SKM-1 treated with dmso at 0.1 percent for 144 hours (cell line): ENCODE measurements at regions not wholly inside any gene's neighbourhood (a gene's known extent, or its start where the extent isn't known, plus 50 kb on each side); places are given as distances from the start of the nearest gene placed in this dataset.

ENCODE experiments used
- DNase-seq: peaks from one replicate; lab custom pipeline; 2025; ENCODE audit not compliant: unreplicated experiment; lab: John Stamatoyannopoulos, UW

- DNase-seq: no peak
Measured at GRCh38 chr3:168850109-168850508, 754.4 kb upstream of the GOLIM4 start.

DNA sequence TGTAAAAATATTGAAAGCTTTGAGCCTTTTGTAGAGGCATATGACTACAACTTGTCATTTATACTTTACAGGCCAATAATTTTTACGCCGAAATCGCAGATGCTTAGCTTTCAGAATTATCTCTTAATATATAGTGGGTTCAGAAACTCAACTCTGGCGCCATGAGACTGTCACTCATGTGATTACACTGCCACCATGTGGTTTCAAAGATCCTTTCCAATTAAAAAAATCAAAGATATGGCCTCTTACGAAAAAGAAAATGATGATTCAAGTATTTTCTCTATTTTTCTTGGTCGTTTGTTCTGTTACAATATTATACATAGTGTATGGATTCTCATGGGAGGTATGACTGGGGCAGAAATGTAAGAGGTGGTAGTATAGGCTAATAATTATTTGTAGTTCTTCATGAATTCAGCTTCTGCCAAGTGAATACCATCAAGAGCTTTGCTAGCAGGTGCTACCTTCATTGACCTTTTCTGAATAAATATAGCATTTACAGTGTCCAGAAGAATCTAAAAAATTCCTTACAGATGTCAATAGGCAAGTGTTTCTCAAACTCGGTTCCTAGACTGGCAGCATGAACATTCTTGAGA lies 751.7 kb upstream of the GOLIM4 start:
- no peak for DNase-seq

- no peak for DNase-seq
Measured at GRCh38 chr3:168844894-168845482, 749.3 kb upstream of the GOLIM4 start.

- DNase-seq: no peak
Measured at GRCh38 chr3:168844472-168844871, 748.7 kb upstream of the GOLIM4 start.

- no peak for DNase-seq
Measured at GRCh38 chr3:168843481-168843880, 747.8 kb upstream of the GOLIM4 start.

DNA sequence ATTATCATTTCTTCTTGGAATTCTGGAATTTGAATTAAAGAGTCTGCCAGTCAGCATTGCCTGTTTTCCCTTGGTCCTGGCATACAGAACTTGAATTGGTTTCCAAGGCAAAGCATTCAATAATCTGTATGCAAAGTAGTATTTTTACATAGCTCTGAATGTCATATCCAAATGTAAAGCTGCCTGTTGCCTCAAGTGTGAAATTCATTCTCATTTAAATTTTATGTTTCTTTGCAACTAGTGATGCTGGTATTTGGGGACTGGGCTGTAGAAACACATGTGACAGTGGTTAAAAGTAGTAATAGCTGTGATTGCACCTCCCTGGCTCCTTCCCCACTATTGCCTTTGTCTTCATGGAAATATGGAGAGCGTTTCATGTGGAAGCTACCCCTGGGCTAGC lies 743.9 kb upstream of the GOLIM4 start:
- no peak for DNase-seq

DNA sequence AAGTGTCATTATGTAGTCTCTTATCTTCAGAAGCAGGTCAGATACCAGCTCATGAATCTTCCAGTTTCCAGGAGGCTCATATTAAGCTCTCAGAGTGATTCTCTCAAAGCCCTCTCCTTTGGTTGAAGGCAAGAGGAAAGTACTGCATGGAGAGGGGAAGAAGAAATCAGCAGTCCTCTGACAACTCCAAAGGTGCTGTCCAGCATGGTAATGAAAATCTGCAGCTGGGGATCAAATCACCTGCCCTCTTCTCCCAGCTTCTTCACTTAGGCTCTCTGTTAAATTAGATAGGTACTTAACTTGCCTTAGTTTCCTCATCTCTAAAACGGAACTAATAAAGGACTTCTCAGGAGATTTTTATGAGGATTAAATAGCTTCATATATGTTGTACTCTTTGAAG lies 738.8 kb upstream of the GOLIM4 start:
- no peak for DNase-seq

- DNase-seq: no peak
Measured at GRCh38 chr3:168828943-168829342, 733.2 kb upstream of the GOLIM4 start.

- no peak for DNase-seq
Measured at GRCh38 chr3:168828536-168828935, 732.8 kb upstream of the GOLIM4 start.

GRCh38 chr3:168828014-168828413 lies 732.3 kb upstream of the GOLIM4 start:
- DNase-seq: no peak

DNA sequence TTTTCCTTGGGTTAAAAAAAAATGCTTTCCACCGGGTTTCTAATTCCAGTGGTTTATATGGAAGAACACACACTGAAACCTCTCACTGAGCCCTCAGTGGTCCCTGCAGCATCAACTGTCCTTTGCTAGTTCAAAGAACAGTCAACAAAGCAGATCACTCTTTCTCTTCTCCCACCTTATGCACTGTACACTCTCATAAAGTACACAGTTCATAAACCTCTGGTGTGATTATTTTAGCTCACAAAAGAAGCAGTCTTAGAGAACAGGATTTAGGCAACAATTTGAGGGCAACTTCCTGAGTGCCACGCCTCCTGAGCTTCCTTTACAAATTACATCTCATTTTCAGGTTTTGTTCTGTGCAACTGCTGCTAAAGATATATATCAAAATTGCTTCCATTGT lies 728.4 kb upstream of the GOLIM4 start:
- no peak for DNase-seq

DNA sequence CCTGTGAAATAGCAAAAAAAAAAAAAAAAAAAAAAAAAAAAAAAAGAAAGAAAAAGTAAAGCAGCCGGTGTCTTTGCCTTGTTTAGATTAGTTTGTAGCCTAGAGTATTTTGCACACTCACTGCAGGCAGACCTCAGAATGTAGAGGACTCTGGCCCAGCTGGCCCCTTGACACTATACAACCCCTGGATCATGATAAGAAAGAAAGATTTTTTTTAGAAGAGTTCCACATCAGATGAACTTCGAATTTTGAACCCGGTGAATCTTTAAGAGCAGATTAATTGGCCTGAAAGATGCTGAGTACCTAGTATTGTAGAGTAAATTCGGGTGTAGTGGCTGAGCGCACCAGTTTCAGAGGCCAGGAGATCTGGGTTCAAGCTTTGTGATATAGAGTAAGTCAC lies 727.7 kb upstream of the GOLIM4 start:
- DNase-seq: no peak

- DNase-seq: no peak
Measured at GRCh38 chr3:168820810-168821415, 725.2 kb upstream of the GOLIM4 start.

DNA sequence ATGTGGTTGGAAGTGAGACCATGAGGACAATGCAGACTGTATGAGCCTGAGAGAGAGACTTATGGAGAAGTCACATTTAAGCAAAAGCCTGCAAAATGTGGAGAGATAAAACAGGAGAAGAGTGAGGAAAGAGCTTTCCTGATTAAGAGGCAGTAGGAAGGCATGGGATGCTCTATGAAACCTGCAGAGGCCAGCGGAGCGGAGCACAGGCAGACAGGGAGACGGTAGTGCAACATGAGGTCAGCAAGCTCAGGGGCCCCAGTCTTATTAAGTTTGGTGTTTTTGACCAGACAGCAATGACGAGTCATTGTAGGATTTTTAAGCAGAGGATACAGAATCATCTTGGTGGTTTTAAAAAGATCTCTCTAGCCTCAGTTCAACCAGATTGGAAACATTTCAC lies 721.5 kb upstream of the GOLIM4 start:
- no peak for DNase-seq

GRCh38 chr3:168815946-168816345 lies 720.2 kb upstream of the GOLIM4 start:
- no peak for DNase-seq

GRCh38 chr3:168813225-168813802 lies 717.6 kb upstream of the GOLIM4 start:
- no peak for DNase-seq

DNA sequence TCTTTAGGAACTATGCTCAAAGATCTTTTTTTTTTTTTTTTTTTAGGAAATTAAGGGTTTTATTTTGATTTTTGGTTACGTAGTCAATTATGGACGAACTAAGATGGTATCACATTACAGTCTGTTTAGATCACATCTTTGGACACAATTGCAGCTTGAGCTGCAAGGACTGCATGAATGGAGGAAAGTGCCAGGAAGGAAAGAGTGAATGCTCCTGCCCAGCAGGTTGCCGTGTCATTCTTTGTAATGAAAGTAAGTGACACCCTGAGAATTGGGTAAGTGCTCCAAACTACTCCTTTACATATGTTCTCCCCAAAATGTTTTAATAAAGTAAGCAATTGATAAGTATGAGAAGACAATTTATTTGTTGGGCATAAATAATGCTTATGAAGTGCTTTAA lies 716.5 kb upstream of the GOLIM4 start:
- no peak for DNase-seq

DNA sequence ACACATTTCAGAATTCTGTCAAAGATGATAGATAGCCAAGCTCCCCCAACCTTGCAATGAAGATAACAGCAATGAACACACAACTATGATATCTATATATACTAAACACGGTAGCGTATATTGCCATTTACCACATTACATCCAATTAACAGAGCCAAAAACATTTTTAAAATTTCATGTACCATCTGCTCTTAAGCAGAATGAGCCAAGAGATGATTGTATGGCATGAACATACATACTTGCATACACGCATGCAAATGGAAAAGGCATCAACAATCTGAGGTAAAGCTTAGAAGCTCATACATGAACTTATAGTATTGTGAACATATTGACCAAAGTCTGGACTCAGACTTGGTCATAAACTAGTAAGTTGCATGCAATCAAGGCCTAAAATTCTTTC lies 712.9 kb upstream of the GOLIM4 start:
- no peak for DNase-seq

- no peak for DNase-seq
Measured at GRCh38 chr3:168807448-168807847, 711.7 kb upstream of the GOLIM4 start.

DNA sequence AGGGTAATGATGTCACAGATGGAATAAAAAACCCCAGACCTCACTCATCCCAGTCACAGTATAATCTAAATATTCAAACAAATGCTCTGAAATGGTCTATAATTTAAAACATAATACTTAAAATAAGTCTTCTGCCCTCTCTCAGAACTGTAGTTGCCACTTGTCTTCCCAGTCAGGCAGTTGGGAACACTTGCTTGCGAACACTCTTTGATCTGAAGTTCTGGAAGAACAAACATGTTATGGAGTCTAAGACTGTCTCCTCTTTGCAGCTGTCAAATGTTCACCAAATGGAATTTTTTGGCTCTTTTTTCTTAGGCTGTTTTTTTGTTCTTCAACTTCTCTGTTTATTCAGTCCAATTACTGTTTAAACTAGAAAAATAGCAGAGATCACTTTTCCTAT lies 711.1 kb upstream of the GOLIM4 start:
- no peak for DNase-seq

DNA sequence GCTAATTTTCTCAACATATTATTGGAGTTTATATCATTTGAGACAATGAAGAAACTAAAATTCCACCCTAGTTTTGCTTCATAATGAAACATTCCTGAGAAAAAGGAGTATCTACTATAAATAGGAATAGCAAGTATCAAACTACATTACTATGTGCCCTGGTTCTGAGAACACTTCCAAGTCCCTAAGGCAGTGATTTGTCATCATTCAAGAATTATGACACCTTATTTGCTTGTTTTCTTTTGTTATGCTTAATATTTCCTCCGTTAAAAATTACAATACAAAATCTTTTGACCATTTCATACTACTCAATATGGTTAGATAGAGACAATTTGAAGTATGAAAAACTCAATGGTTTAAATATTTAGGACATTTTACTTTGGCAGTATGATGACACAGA lies 707.8 kb upstream of the GOLIM4 start:
- DNase-seq: no peak

DNA sequence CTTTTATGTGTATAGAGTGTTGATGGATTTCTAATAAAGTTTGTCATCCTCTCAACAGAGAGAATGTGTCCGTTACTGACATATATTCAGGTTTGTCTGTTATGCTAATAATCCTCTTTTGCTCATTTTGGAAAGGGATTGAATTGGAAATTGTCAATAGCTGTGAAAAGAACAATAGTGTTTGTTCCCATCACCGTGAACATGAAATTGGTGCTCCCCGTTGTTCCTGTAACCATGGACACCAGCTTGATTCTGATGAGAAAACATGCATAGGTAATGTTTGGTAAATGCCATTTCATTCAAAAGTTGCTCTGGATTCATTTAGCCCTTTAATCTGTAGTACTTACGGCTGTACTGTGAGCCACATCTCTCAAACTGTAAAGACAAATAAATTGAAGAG lies 707.0 kb upstream of the GOLIM4 start:
- DNase-seq: no peak

DNA sequence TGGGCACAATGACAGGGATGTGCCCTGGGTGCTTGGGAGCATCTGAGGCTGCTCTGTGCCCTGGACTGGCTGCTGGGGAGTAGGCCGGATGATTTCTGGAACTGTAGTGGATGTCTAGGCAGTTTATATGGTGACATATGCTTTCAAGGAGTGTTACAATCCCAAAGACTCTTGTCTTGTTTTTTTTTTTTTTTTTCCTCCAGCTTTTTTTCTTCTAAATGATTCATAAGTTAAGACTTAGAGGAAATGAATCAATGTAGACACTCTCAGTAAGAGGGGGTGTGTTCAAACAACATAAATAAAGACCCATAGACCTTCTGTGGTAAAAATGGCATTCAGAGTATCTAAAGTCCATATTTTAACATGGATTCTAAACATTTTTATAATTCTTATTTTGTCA lies 706.1 kb upstream of the GOLIM4 start:
- DNase-seq: no peak
